GM19452 (cell line): ENCODE measurements at regions not wholly inside any gene's neighbourhood (a gene's known extent, or its start where the extent isn't known, plus 50 kb on each side); places are given as distances from the start of the nearest gene placed in this dataset.

Source experiments
- ATAC-seq: cut with Tn5 transposase; IDR thresholded peaks from one replicate; pipeline ENCODE4 v1.9.1; 2021; ENCODE audit not compliant: unreplicated experiment

GRCh38 chr10:108749042-108749441 is 1174.3 kb downstream of the XPNPEP1 start:
- ATAC-seq = no peak

- ATAC-seq = no peak
Observed at GRCh38 chr10:108736111-108736510, 1187.2 kb downstream of the XPNPEP1 start.

- no peak for ATAC-seq
Observed at GRCh38 chr10:108735380-108735779, 1187.9 kb downstream of the XPNPEP1 start.

DNA sequence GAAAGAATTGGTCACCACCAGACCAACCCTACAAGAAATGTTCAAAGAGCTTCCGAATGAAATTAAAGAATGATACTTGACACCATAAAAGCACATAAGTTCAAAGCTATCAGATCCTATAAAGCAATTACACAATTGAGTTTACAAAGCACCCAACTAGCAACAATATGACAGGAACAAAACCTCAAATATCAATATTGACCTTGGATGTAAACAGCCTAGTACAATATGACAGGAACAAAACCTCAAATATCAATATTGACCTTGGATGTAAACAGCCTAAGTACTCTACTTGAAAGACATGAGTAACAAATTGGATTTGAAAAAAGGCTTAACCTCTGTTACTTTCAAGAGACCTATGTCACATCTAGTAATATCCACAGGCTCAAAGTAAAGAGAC is 1201.4 kb downstream of the XPNPEP1 start:
- ATAC-seq = no peak

DNA sequence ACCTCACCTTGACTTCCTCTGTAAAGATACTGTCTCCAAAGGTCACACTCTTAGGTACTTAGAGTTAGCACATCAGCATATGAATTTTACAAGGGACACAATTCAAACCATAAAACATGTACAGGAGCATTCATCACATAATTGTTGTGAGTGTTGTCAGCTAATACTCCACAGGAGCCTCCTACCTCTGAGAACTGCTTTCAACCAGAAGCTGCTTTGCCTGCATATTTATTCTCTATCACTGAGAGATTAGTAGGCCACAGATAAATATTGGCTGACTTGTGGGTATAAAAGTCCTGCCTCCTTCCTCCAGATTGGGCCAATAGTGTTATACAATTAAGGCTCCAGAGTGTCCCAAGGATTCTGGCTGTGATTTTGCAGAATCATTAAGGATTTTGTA is 1207.0 kb downstream of the XPNPEP1 start:
- no peak for ATAC-seq

- no peak for ATAC-seq
Observed at GRCh38 chr10:108709927-108710722, 1213.2 kb downstream of the XPNPEP1 start.

DNA sequence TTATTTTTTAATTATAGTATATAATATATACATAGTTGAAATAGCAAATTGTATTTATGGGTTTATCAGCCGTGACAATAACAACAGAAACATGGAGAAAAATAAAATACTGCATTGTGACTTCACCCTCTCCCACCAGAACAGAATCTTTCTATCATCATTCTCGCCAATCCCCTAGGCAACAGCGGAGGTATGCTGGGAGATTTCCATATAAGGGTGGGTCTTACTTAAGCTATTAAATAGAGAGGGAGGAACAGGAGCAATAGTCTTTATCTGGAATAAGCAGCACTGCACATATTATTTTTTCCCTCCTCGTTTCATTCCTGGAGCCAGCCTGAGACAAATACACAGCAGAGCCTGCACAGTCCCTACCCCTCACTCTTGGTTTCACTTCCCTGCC is 1214.9 kb downstream of the XPNPEP1 start:
- ATAC-seq = no peak

GRCh38 chr10:108696792-108697477 is 1226.4 kb downstream of the XPNPEP1 start:
- ATAC-seq = peak; percentile 90

GRCh38 chr10:108691126-108691525 is 1232.2 kb downstream of the XPNPEP1 start:
- no peak for ATAC-seq

DNA sequence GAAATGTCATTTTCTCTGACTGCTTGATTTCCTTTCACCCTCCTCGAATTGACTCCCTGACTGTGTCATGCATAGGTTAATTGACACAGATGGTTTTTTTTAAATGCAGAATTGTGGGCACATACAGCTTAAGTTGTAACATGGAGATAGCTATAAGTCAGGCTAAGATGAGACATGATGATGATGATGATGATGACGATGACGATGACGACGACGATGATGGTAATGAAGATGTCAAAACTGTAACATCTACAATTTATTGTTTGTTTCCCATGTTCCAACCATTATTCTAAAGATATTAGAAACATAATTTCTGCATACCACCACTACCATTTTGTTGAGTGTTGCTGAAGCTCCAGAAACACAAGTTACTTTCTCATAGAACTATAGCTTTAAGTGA is 1232.8 kb downstream of the XPNPEP1 start:
- ATAC-seq = no peak

DNA sequence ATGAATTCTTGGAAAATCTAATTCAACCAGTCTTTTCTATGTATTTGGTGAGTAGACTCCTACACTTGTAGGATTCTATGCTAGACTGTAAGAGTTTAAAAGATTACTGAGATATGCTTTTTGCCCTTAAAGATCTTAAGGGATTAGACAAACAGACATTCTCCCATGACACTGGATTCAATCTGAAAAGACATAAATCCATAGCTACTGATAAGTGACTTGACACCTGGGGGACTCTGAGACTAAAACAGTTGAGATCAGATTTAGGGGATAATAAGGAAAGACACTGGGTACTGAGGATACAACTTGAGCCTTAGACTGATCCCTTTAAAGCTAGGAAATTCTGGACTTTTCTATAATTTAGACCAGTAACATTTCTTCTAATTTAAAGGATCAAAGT is 1233.4 kb downstream of the XPNPEP1 start:
- no peak for ATAC-seq

DNA sequence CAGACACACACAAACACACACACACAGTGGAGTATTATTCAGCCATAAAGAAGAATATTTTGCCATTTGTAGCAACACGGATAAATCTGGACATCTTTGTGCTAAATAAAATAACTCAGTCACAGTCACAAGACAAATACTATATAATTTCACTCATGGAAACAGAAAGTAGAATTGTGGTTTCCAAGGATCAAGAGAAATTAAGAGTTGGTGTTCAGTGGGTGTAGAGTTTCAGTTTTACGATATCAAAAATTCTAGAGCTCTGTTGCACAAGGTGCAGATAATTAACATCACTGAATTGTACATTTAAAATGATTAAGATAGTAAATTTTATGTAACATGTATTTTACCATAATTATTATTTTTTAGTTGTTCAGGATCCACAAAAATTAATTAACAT is 1235.0 kb downstream of the XPNPEP1 start:
- ATAC-seq = no peak

DNA sequence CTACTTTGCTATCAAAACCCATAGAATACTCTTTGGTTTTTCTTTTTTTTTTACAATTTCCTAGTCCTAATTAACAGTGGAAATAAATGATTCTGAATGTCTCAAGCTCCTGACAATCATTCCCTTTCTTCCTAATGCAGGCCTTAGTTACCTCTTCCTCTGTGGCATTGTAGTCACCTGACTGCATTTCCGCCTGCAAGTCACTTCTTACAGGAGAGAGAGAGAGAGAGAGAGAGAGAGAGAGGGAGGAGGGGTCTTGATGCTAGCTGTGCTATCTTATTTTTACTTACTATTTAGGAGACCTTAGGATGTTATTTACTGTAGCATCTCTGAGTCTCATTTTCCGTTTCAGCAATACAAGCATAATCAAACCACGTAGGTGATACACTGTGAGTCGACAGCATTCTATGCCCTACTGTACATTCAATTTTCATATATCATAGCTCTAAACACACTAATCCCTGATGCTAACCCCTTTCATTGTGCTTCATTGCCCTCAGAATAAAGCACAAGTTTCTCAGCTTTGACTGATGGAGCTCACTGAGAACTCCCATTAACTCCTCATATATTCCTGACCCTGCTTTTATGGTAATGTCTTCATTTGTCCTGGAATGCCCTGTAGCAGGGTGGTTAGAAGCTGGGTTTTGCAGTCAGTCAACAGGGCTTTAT is 1237.3 kb downstream of the XPNPEP1 start:
- ATAC-seq = no peak

DNA sequence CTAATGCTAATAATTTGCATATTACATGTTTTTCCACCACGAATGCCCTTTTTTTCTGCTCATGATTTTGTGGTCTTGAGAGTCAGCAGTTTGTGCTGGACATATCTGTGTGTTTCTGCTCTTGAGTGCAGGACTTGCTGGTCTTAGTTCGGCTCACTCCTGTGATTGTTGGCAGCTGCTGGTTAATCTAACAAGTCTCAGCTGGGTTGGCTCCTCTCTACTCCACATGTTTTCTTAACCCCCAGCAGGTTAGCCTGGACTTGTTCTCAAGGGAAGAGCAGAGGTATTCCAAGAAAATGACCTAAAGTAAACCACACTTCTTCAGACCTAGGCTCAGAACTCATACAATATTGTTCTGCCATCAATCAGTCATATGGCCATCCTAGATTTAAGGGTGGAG is 1238.9 kb downstream of the XPNPEP1 start:
- no peak for ATAC-seq

- ATAC-seq = no peak
Observed at GRCh38 chr10:108673741-108674140, 1249.6 kb downstream of the XPNPEP1 start.

DNA sequence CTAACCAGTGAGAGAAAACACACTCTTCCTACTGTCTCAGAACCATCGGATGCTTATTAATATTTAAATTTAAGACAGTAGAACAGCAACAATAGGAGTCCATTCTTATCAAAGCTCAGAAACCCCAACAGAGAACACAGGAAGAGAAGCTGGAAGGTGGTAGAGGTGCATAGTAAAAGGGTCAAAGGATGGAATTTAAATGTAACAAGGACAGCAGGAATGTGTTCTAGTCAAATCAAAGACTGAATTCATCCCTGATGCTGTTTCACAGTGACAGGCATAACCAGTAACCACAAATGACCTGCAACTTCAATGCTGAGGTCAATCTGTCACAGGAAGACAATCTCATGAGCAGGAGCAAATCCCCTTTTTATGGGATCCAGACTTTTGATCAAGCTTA is 1259.7 kb downstream of the XPNPEP1 start:
- no peak for ATAC-seq

DNA sequence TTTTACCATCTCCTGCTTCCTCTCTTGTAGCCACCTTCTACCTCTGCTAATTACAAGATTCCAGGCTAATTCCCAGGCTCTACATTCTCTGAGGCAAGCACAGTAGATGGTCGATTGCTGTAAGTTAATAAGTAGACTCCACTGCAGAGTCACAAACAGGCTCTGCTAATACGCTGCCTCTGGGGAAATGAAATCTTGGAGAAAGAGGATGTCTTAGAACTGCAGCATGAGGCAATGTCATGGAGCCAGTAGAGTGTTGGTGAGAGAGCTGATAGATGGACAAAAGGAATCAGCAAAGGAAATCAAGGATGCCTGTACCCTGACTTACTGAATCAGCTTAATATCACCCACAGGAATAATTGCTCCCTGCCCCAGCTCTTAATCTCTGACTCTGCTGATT is 1260.3 kb downstream of the XPNPEP1 start:
- ATAC-seq = no peak

- no peak for ATAC-seq
Observed at GRCh38 chr10:108655057-108655456, 1268.3 kb downstream of the XPNPEP1 start.

DNA sequence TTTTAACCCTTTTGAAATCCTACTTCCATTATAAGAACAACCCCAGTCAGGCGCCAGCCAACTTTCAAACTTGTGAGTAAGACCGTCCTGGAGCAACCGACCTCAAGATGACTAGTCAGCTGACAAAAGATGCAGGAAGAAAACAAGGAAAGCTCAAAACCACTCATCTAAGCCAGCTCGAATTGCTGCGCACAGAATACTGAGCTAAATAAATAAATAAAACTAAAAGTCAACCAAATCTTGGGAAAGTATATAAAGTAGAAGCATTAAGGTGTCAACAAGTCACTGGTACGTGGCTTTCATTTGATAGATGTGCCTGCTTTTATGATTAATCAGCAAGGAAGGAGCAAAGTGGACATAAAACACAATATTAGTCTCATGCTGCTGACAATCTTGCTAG is 1269.8 kb downstream of the XPNPEP1 start:
- no peak for ATAC-seq

- no peak for ATAC-seq
Observed at GRCh38 chr10:108639010-108639409, 1284.3 kb downstream of the XPNPEP1 start.

GRCh38 chr10:108638225-108638624 is 1285.1 kb downstream of the XPNPEP1 start:
- no peak for ATAC-seq

GRCh38 chr10:108633046-108633445 is 1290.3 kb downstream of the XPNPEP1 start:
- ATAC-seq = no peak
